ENCODE measurements at regions not wholly inside any gene's neighbourhood (a gene's known extent, or its start where the extent isn't known, plus 50 kb on each side); places are given as distances from the start of the nearest gene placed in this dataset.
"Not testable (repeated sequence)": the region's sequence is repeated elsewhere in the genome, so short reads cannot be mapped to it uniquely, and the experiment has no call there.

- TF ChIP-seq PRDM2 (tag by site-specific recombination; IDR thresholded peaks at IDR 0.05; ENCODE audit: borderline replicate concordance) (no peak), ZNF132 (tag by site-specific recombination; IDR thresholded peaks at IDR 0.05; ENCODE audit: borderline replicate concordance) (no peak), ZNF677 (tag by site-specific recombination; IDR thresholded peaks at IDR 0.05) (no peak), ZNF768 (tag by site-specific recombination; IDR thresholded peaks at IDR 0.05) (no peak), PATZ1 (tag by site-specific recombination; IDR thresholded peaks at IDR 0.05) (no peak), ZNF549 (tag by site-specific recombination; IDR thresholded peaks at IDR 0.05) (no peak), ZSCAN23 (tag by site-specific recombination; IDR thresholded peaks at IDR 0.05) (no peak), ZNF350 (tag by site-specific recombination; IDR thresholded peaks at IDR 0.05) (no peak), TRIM28 (IDR thresholded peaks at IDR 0.05; ENCODE audit: borderline replicate concordance, low read length) (no peak), ZNF311 (tag by site-specific recombination; IDR thresholded peaks at IDR 0.05; ENCODE audit: borderline replicate concordance) (no peak), PRDM1 (tag by site-specific recombination; IDR thresholded peaks at IDR 0.05) (no peak)
Observed at GRCh38 chr7:109641445-109641844, 1071.8 kb downstream of the DNAJB9 start (continued).

- Histone ChIP-seq H3K4me1 (ENCODE audit: control insufficient read depth, insufficient read depth, low read length) (no peaks in the 10 kb centered on the region), H3K27ac (ENCODE audit: extremely low read depth, low read depth, low read length) (no peak overlapping the region), H3K4me3 (ENCODE audit: low read depth, low read length) (no peak overlapping the region), H3K36me3 (ENCODE audit: control insufficient read depth in 2 of 2, insufficient read depth in 1 of 2, low read length in 2 of 2) (no peaks in the 10 kb centered on the region), H3K9me3 (ENCODE audit: control insufficient read depth, insufficient read depth, low read depth, low read length) (no peaks in the 10 kb centered on the region)
- ChIA-PET CTCF (no interaction called here), POLR2A (no interaction called here)
- TF ChIP-seq ZNF747 (tag by site-specific recombination; IDR thresholded peaks at IDR 0.05) (no peak), KLF7 (tag by site-specific recombination; IDR thresholded peaks at IDR 0.05; ENCODE audit: borderline replicate concordance) (no peak), ZSCAN23 (tag by site-specific recombination; IDR thresholded peaks at IDR 0.05) (no peak)
Observed at GRCh38 chr7:109646124-109646523, 1076.5 kb downstream of the DNAJB9 start.

GRCh38 chr7:109646594-109646993, 1076.9 kb downstream of the DNAJB9 start:
- not testable (repeated sequence) for H3K4me1 ChIP-seq (ENCODE audit: control insufficient read depth, insufficient read depth, low read length); H3K27ac ChIP-seq (ENCODE audit: extremely low read depth, low read depth, low read length)

GRCh38 chr7:109647263-109647662, 1077.6 kb downstream of the DNAJB9 start:
- POLR2A ChIA-PET; H3K36me3 ChIP-seq (ENCODE audit: control insufficient read depth in 2 of 2, insufficient read depth in 1 of 2, low read length in 2 of 2); H3K27ac ChIP-seq (ENCODE audit: extremely low read depth, low read depth, low read length); H3K4me1 ChIP-seq (ENCODE audit: control insufficient read depth, insufficient read depth, low read length); CTCF ChIA-PET; H3K4me3 ChIP-seq (ENCODE audit: low read depth, low read length); H3K9me3 ChIP-seq (ENCODE audit: control insufficient read depth, insufficient read depth, low read depth, low read length): not testable (repeated sequence)

More at GRCh38 chr7:109646594-109646993, 1076.9 kb downstream of the DNAJB9 start:
- H3K9me3 ChIP-seq (ENCODE audit: control insufficient read depth, insufficient read depth, low read depth, low read length); H3K4me3 ChIP-seq (ENCODE audit: low read depth, low read length); H3K36me3 ChIP-seq (ENCODE audit: control insufficient read depth in 2 of 2, insufficient read depth in 1 of 2, low read length in 2 of 2); POLR2A ChIA-PET; CTCF ChIA-PET: not testable (repeated sequence)
